H9 (cell line): ENCODE measurements at regions not wholly inside any gene's neighbourhood (a gene's known extent, or its start where the extent isn't known, plus 50 kb on each side); places are given as distances from the start of the nearest gene placed in this dataset.

Experiments used
- DNase-seq: peaks from one replicate; pipeline ENCODE4 v3.0.0-alpha.2; 2017
- H2AFZ ChIP-seq: one replicate; pipeline ENCODE4 v1.6.1; 2013; ENCODE audit warnings: mild to moderate bottlenecking, low read length, control low read depth, moderate library complexity
- H2AK5ac ChIP-seq: 2 replicates; pipeline ENCODE4 v1.6.1; 2013; ENCODE audit warnings: low read length, control low read depth, mixed read lengths; ENCODE audit not compliant: insufficient read length
- H2BK120ac ChIP-seq: one replicate; pipeline ENCODE4 v1.6.1; 2013; ENCODE audit warnings: low read depth, mild to moderate bottlenecking, low read length, control low read depth, inconsistent platforms; ENCODE audit not compliant: poor library complexity, severe bottlenecking
- H2BK12ac ChIP-seq: 2 replicates; pipeline ENCODE4 v1.6.1; 2013; ENCODE audit warnings: low read length, control low read depth, mixed read lengths, low read depth; ENCODE audit not compliant: insufficient read length
- H2BK15ac ChIP-seq: 2 replicates; pipeline ENCODE4 v1.6.1; 2013; ENCODE audit warnings: low read depth, low read length, control low read depth
- H2BK20ac ChIP-seq: one replicate; pipeline ENCODE4 v1.6.1; 2013; ENCODE audit warnings: low read depth, mild to moderate bottlenecking, low read length, control low read depth, inconsistent platforms; ENCODE audit not compliant: poor library complexity, severe bottlenecking
- H2BK5ac ChIP-seq: 2 replicates; pipeline ENCODE4 v1.6.1; 2013; ENCODE audit warnings: low read length, control low read depth, mixed read lengths; ENCODE audit not compliant: insufficient read length
- H3K14ac ChIP-seq: 2 replicates; pipeline ENCODE4 v1.6.1; 2013; ENCODE audit warnings: low read length, control low read depth; ENCODE audit not compliant: insufficient read depth
- H3K18ac ChIP-seq: 2 replicates; pipeline ENCODE4 v1.6.1; 2013; ENCODE audit warnings: low read depth, mild to moderate bottlenecking, mixed read lengths, low read length, control low read depth; ENCODE audit not compliant: insufficient read length
- H3K23ac ChIP-seq: 2 replicates; pipeline ENCODE4 v1.6.1; 2013; ENCODE audit warnings: low read length, control low read depth, mixed read lengths, low read depth; ENCODE audit not compliant: insufficient read length
- H3K23me2 ChIP-seq: 2 replicates; pipeline ENCODE4 v1.6.1; 2013; ENCODE audit warnings: low read depth, mild to moderate bottlenecking, mixed read lengths, low read length, control low read depth; ENCODE audit not compliant: insufficient read length, poor library complexity, severe bottlenecking
- H3K27ac ChIP-seq: 2 replicates; pipeline ENCODE4 v1.5.1; 2013; ENCODE audit warnings: low read length, control low read depth, mixed read lengths, low read depth; ENCODE audit not compliant: insufficient read length
- H3K27me3 ChIP-seq: 2 replicates; pipeline ENCODE4 v1.6.1; 2013; ENCODE audit warnings: low read length, control low read depth, inconsistent platforms; ENCODE audit not compliant: insufficient read depth
- H3K4ac ChIP-seq: 2 replicates; pipeline ENCODE4 v1.6.1; 2013; ENCODE audit warnings: low read depth, mild to moderate bottlenecking, control low read depth, inconsistent platforms, low read length, moderate library complexity
- H3K4me1 ChIP-seq: 2 replicates; pipeline ENCODE4 v1.6.1; 2013; ENCODE audit warnings: low read length, control low read depth, inconsistent platforms; ENCODE audit not compliant: insufficient read depth
- H3K4me2 ChIP-seq: 2 replicates; pipeline ENCODE4 v1.6.1; 2013; ENCODE audit warnings: low read length, control low read depth, mixed read lengths; ENCODE audit not compliant: insufficient read length, insufficient read depth
- H3K56ac ChIP-seq: 2 replicates; pipeline ENCODE4 v1.6.1; 2013; ENCODE audit warnings: low read depth, mild to moderate bottlenecking, mixed read lengths, low read length, control low read depth; ENCODE audit not compliant: insufficient read length
- H3K79me1 ChIP-seq: 2 replicates; pipeline ENCODE4 v1.6.1; 2013; ENCODE audit warnings: low read depth, mild to moderate bottlenecking, moderate library complexity, low read length, control low read depth, inconsistent platforms; ENCODE audit not compliant: insufficient read depth, poor library complexity, severe bottlenecking
- H3K79me2 ChIP-seq: 2 replicates; pipeline ENCODE4 v1.6.1; 2013; ENCODE audit warnings: low read length, control low read depth, inconsistent platforms; ENCODE audit not compliant: insufficient read depth
- H3K9ac ChIP-seq: 2 replicates; pipeline ENCODE4 v1.6.1; 2013; ENCODE audit warnings: low read length, control low read depth, mixed read lengths; ENCODE audit not compliant: insufficient read length; ENCODE audit errors: extremely low read depth
- H3K9me3 ChIP-seq: one replicate; pipeline ENCODE4 v1.6.1; 2013; ENCODE audit warnings: low read depth, low read length, inconsistent platforms; ENCODE audit not compliant: control insufficient read depth
- H3T11ph ChIP-seq: one replicate; pipeline ENCODE4 v1.6.1; 2013; ENCODE audit warnings: mild to moderate bottlenecking, low read length, control low read depth, inconsistent platforms
- H4K20me1 ChIP-seq: one replicate; pipeline ENCODE4 v1.6.1; 2013; ENCODE audit not compliant: control insufficient read depth, insufficient read length, insufficient read depth
- H4K5ac ChIP-seq: 2 replicates; pipeline ENCODE4 v1.6.1; 2013; ENCODE audit warnings: low read depth, mild to moderate bottlenecking, mixed read lengths, low read length, control low read depth; ENCODE audit not compliant: insufficient read length
- H4K8ac ChIP-seq: replicated peaks from 2 replicates; pipeline ENCODE4 v1.6.1; 2013; ENCODE audit warnings: low read length, control low read depth, mixed read lengths, low read depth; ENCODE audit not compliant: insufficient read length
- H4K91ac ChIP-seq: 2 replicates; pipeline ENCODE4 v1.6.1; 2013; ENCODE audit warnings: low read depth, mild to moderate bottlenecking, moderate library complexity, mixed read lengths, low read length, control low read depth; ENCODE audit not compliant: insufficient read length
- H3K27ac Mint-ChIP-seq, 3 experiments: 2 replicates in 2 of 3; 3 replicates in 1 of 3; pipeline ENCODE4 v1.8.0; 2020 to 2021; ENCODE audit warnings: mixed read lengths in 3 of 3, mild to moderate bottlenecking in 1 of 3, moderate library complexity in 1 of 3
- H3K27me3 Mint-ChIP-seq: 2 replicates; pipeline ENCODE4 v1.8.0; 2021; ENCODE audit warnings: low read depth, mild to moderate bottlenecking, moderate library complexity, mixed read lengths
- H3K36me3 Mint-ChIP-seq, 3 experiments: 2 replicates in 2 of 3; 3 replicates in 1 of 3; pipeline ENCODE4 v1.8.0; 2020 to 2021; ENCODE audit warnings: low read depth in 3 of 3, mixed read lengths in 3 of 3; ENCODE audit not compliant: insufficient read depth in 1 of 3
- H3K4me1 Mint-ChIP-seq, 2 experiments: 2 replicates each; pipeline ENCODE4 v1.8.0; 2020; ENCODE audit warnings: mixed read lengths in 2 of 2
- H3K4me3 Mint-ChIP-seq, 2 experiments: 2 replicates in 1 of 2; 3 replicates in 1 of 2; pipeline ENCODE4 v1.8.0; 2020 to 2021; ENCODE audit warnings: mild to moderate bottlenecking in 2 of 2, mixed read lengths in 2 of 2, moderate library complexity in 1 of 2
- H3K9me3 Mint-ChIP-seq, 2 experiments: 2 replicates in 1 of 2; 3 replicates in 1 of 2; pipeline ENCODE4 v1.8.0; 2020; ENCODE audit warnings: mild to moderate bottlenecking in 2 of 2, mixed read lengths in 2 of 2, moderate library complexity in 1 of 2
- CTCF ChIP-seq: fragments of 200-600 bp; sonication (generic); conservative IDR thresholded peaks from 3 replicates; pipeline ENCODE4 v1.8.0; 2021; ENCODE audit warnings: antibody characterized with exemption, mild to moderate bottlenecking
- WGBS: extraction: QIAGEN DNeasy Blood & Tissue Kit; methylation state at CpG from one replicate; pipeline ENCODE4 v1.1.7; 2013; ENCODE audit warnings: missing lambda C conversion rate, low lambda C conversion rate, mixed read lengths; ENCODE audit not compliant: insufficient read length; ENCODE audit errors: extremely low coverage; 5-methylcytosine and 5-hydroxymethylcytosine counted together

- Histone ChIP-seq H2BK12ac (no peak overlapping the region), H4K91ac (no peak overlapping the region), H3K9me3 (no peaks in the 10 kb centered on the region), H3K14ac (no peak overlapping the region), H4K8ac (no peak overlapping the region), H2BK5ac (no peak overlapping the region), H3K4me2 (no peak overlapping the region), H2BK20ac (no peak overlapping the region), H3K27me3 (no peaks in the 10 kb centered on the region), H4K20me1 (no peaks in the 10 kb centered on the region), H3K79me2 (no peaks in the 10 kb centered on the region), H3K4me1 (no peaks in the 10 kb centered on the region), H3K27ac (no peak overlapping the region), H3K79me1 (no peaks in the 10 kb centered on the region), H2BK15ac (no peak overlapping the region), H3K23ac (no peak overlapping the region), H4K5ac (no peak overlapping the region), H2AFZ (no peak overlapping the region), H3K9ac (no peak overlapping the region), H3K18ac (no peak overlapping the region), H3T11ph (no peak overlapping the region), H3K23me2 (no peaks in the 10 kb centered on the region), H2BK120ac (no peak overlapping the region), H3K56ac (no peak overlapping the region), H3K4ac (no peak overlapping the region), H2AK5ac (no peak overlapping the region)
- Mint-ChIP-seq H3K9me3 (peaks cover 8 to 11% of the 10 kb centered on the region in 2 experiments; a peak in 4 of 5 replicates), H3K27me3 (no peaks in the 10 kb centered on the region), H3K36me3 (peaks cover 44 to 71% (median 59%) of the 10 kb centered on the region in 3 experiments), H3K4me3 (no peak overlapping the region), H3K4me1 (peaks cover 4 to 6% of the 10 kb centered on the region in 2 experiments; a peak in 1 of 4 replicates), H3K27ac (no peak overlapping the region)
- WGBS, result no CpG with 5 or more reads among the region's 5 CpGs
- no peak for TF ChIP-seq CTCF
- DNase-seq, result peak; percentile 51
Observed at GRCh38 chr17:45628019-45628418, 137.5 kb upstream of the PLEKHM1 start.
